ENCODE measurements at regions not wholly inside any gene's neighbourhood (a gene's known extent, or its start where the extent isn't known, plus 50 kb on each side); places are given as distances from the start of the nearest gene placed in this dataset.
"Not testable (repeated sequence)": the region's sequence is repeated elsewhere in the genome, so short reads cannot be mapped to it uniquely, and the experiment has no call there.

- DNase-seq (ENCODE audit: low spot score) = no peak
These were observed 127.0 kb upstream of the MON1B start for GRCh38 chr16:77064037-77064436.

GRCh38 chr16:77066896-77067496 lies 124.0 kb upstream of the MON1B start:
- no peak for DNase-seq (ENCODE audit: low spot score)

GRCh38 chr16:77067900-77068299 lies 123.1 kb upstream of the MON1B start:
- no peak for DNase-seq (ENCODE audit: low spot score)

- DNase-seq (ENCODE audit: low spot score) = no peak
These were observed 122.6 kb upstream of the MON1B start for GRCh38 chr16:77068402-77068801.

GRCh38 chr16:77069929-77070328 lies 121.1 kb upstream of the MON1B start:
- DNase-seq (ENCODE audit: low spot score) = no peak

- no peak for DNase-seq (ENCODE audit: low spot score)
These were observed 120.3 kb upstream of the MON1B start for GRCh38 chr16:77070683-77071082.

GRCh38 chr16:77076839-77077238 lies 114.2 kb upstream of the MON1B start:
- no peak for DNase-seq (ENCODE audit: low spot score)

GRCh38 chr16:77077256-77077922 lies 113.6 kb upstream of the MON1B start:
- no peak for DNase-seq (ENCODE audit: low spot score)

- DNase-seq (ENCODE audit: low spot score) = no peak
These were observed 105.0 kb upstream of the MON1B start for GRCh38 chr16:77085981-77086380.

- no peak for DNase-seq (ENCODE audit: low spot score)
These were observed 100.9 kb upstream of the MON1B start for GRCh38 chr16:77090062-77090461.

- DNase-seq (ENCODE audit: low spot score) = no peak
These were observed 97.7 kb upstream of the MON1B start for GRCh38 chr16:77093309-77093708.

GRCh38 chr16:77093999-77094398 lies 97.0 kb upstream of the MON1B start:
- no peak for DNase-seq (ENCODE audit: low spot score)

- no peak for DNase-seq (ENCODE audit: low spot score)
These were observed 79.9 kb upstream of the MON1B start for GRCh38 chr16:77111056-77111565.

- DNase-seq (ENCODE audit: low spot score) = no peak
These were observed 78.2 kb upstream of the MON1B start for GRCh38 chr16:77112746-77113145.

GRCh38 chr16:77113835-77114234 lies 77.2 kb upstream of the MON1B start:
- no peak for DNase-seq (ENCODE audit: low spot score)

GRCh38 chr16:77114361-77114760 lies 76.6 kb upstream of the MON1B start:
- DNase-seq (ENCODE audit: low spot score) = not testable (repeated sequence)

GRCh38 chr16:77116856-77117255 lies 74.1 kb upstream of the MON1B start:
- no peak for DNase-seq (ENCODE audit: low spot score)

- no peak for DNase-seq (ENCODE audit: low spot score)
These were observed 73.3 kb upstream of the MON1B start for GRCh38 chr16:77117707-77118106.

- no peak for DNase-seq (ENCODE audit: low spot score)
These were observed 59.6 kb upstream of the MON1B start for GRCh38 chr16:77131398-77131797.

- no peak for DNase-seq (ENCODE audit: low spot score)
These were observed 58.9 kb upstream of the MON1B start for GRCh38 chr16:77132051-77132618.

GRCh38 chr16:77133706-77134105 lies 57.3 kb upstream of the MON1B start:
- DNase-seq (ENCODE audit: low spot score) = no peak

GRCh38 chr16:77137045-77137444 lies 53.9 kb upstream of the MON1B start:
- no peak for DNase-seq (ENCODE audit: low spot score)
